GM12874 (cell line): ENCODE measurements at regions not wholly inside any gene's neighbourhood (a gene's known extent, or its start where the extent isn't known, plus 50 kb on each side); places are given as distances from the start of the nearest gene placed in this dataset.

Experiments
- TF ChIP-seq, protein P1 (sequence below): IDR thresholded peaks from 2 replicates; pipeline ENCODE4 v1.5.1; 2011; ENCODE audit warnings: low read depth, mild to moderate bottlenecking, control low read depth, low read length, moderate library complexity; ENCODE audit not compliant: insufficient read depth

GRCh38 chr5:25694801-25695200 is 1050.0 kb upstream of the CDH10 start:
- TF ChIP-seq, protein P1, sequence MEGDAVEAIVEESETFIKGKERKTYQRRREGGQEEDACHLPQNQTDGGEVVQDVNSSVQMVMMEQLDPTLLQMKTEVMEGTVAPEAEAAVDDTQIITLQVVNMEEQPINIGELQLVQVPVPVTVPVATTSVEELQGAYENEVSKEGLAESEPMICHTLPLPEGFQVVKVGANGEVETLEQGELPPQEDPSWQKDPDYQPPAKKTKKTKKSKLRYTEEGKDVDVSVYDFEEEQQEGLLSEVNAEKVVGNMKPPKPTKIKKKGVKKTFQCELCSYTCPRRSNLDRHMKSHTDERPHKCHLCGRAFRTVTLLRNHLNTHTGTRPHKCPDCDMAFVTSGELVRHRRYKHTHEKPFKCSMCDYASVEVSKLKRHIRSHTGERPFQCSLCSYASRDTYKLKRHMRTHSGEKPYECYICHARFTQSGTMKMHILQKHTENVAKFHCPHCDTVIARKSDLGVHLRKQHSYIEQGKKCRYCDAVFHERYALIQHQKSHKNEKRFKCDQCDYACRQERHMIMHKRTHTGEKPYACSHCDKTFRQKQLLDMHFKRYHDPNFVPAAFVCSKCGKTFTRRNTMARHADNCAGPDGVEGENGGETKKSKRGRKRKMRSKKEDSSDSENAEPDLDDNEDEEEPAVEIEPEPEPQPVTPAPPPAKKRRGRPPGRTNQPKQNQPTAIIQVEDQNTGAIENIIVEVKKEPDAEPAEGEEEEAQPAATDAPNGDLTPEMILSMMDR = no peak

- TF ChIP-seq, protein P1 = no peak
Observed at GRCh38 chr5:25688156-25688555, 1043.4 kb upstream of the CDH10 start.

- TF ChIP-seq, protein P1 = no peak
Observed at GRCh38 chr5:25669645-25670401, 1025.0 kb upstream of the CDH10 start.

DNA sequence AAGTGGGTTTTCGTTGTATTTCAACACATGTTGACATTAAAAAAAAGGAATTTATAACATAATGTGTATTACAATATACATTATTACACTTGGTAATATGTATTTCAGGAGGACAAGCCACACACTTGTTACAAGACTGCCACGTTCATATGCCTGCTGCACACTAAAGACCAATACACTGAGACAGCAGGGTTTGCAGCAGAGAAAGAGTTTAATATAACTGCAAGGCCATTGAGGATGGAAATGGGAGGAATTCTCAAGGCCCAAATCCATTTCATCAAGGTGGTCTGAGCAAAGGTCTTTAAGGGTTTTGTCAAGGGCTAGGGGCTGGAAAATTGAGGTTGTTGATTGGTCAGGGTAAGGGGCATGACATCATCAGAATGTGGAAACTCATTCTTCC is 1017.8 kb upstream of the CDH10 start:
- TF ChIP-seq, protein P1 = no peak

- TF ChIP-seq, protein P1 = no peak
Observed at GRCh38 chr5:25649628-25650265, 1005.0 kb upstream of the CDH10 start.

GRCh38 chr5:25646421-25647341 is 1001.9 kb upstream of the CDH10 start:
- TF ChIP-seq, protein P1 = no peak

- TF ChIP-seq, protein P1 = no peak
Observed at GRCh38 chr5:25641124-25641523, 996.3 kb upstream of the CDH10 start.
